ENCODE measurements at regions not wholly inside any gene's neighbourhood (a gene's known extent, or its start where the extent isn't known, plus 50 kb on each side); places are given as distances from the start of the nearest gene placed in this dataset.

DNA sequence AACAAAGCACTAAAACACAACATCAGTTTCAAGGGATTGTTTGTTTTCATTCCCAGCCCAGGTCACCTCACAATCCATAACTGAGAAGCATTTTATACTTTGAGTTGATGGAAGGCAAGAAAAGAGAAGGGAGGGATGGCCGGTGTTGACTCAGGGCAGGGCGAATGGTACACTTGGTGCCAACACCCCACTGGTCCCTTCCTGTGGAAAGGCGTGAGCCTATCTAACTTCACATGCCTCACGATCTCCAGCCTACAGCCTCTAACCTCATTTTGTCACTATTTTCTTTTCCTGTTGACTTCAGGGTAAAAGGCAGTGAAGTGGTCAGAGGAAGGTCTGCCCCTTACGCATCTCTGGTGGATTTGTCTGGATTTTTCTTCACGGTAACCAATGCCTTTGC, 53.5 kb upstream of the SASH1 start:
- no peak for DNase-seq (ENCODE audit: low read depth in 2 of 2)

DNA sequence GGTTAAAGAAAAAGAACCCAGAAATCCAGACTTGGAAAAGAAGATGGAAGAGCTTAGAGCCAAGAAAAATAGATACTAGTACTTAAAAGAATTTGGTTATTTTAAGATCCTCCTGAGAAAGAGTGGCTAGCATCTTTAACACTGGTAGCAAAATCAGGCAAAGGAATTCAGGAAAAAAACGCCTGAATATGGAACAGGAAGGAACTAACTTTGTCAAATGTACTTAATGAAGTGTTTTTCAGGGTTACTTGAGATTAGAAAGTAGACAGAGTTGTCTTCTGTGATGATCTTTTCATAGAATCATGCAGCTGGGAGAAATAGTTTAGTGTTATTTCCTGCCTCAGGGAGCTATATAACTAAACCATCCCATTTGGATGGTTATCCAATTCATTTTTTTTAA, 50.8 kb upstream of the SASH1 start:
- DNase-seq (ENCODE audit: low read depth in 2 of 2) = no peak
